ENCODE measurements at regions not wholly inside any gene's neighbourhood (a gene's known extent, or its start where the extent isn't known, plus 50 kb on each side); places are given as distances from the start of the nearest gene placed in this dataset.

GRCh38 chr1:221905802-221906201 is 163.9 kb upstream of the DUSP10 start (continued):
- TF ChIP-seq SRF (IDR thresholded peaks at IDR 0.05; ENCODE audit: low read depth) (no peak), EGR1 (IDR thresholded peaks at IDR 0.05; ENCODE audit: low read depth) (no peak), TCF7L2 (IDR thresholded peaks at IDR 0.05; ENCODE audit: borderline replicate concordance, extremely low read depth, insufficient read depth, insufficient read length) (no peak)
- TF ChIP-seq, protein P1, sequence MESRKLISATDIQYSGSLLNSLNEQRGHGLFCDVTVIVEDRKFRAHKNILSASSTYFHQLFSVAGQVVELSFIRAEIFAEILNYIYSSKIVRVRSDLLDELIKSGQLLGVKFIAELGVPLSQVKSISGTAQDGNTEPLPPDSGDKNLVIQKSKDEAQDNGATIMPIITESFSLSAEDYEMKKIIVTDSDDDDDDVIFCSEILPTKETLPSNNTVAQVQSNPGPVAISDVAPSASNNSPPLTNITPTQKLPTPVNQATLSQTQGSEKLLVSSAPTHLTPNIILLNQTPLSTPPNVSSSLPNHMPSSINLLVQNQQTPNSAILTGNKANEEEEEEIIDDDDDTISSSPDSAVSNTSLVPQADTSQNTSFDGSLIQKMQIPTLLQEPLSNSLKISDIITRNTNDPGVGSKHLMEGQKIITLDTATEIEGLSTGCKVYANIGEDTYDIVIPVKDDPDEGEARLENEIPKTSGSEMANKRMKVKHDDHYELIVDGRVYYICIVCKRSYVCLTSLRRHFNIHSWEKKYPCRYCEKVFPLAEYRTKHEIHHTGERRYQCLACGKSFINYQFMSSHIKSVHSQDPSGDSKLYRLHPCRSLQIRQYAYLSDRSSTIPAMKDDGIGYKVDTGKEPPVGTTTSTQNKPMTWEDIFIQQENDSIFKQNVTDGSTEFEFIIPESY (IDR thresholded peaks at IDR 0.05; ENCODE audit: extremely low read depth, insufficient replicate concordance, low read length), result no peak

GRCh38 chr1:221904319-221904718 is 162.4 kb upstream of the DUSP10 start:
- DNase-seq (ENCODE audit: low read depth, low spot score) (no peak), ATAC-seq (no peak)
- ChIA-PET RAD21 (ENCODE audit: low non-redundant PET in 1 of 2, low total read pairs in 2 of 2, uncharacterized antibody in 2 of 2, unreplicated experiment in 2 of 2) (no interaction called here), POLR2A (no interaction called here), CTCF (no interaction called here)
- no peak overlapping the region for H3K9ac ChIP-seq (ENCODE audit: low read length)
- no peaks in the 10 kb centered on the region for H4K20me1 ChIP-seq (ENCODE audit: insufficient read depth)
- no peaks in the 10 kb centered on the region for H3K4me1 ChIP-seq (ENCODE audit: control insufficient read depth in 1 of 2, insufficient read depth in 2 of 2, low read length in 2 of 2)
- no peak overlapping the region for H2AFZ ChIP-seq (ENCODE audit: low read depth, low read length, poor library complexity, severe bottlenecking)
- BruUV-seq (replicated peaks), result no TSS peak
- no peaks in the 10 kb centered on the region for H3K36me3 ChIP-seq (ENCODE audit: control insufficient read depth in 1 of 2, insufficient read depth in 2 of 2, low read length in 2 of 2)
- H3K79me2 ChIP-seq (ENCODE audit: insufficient read depth, low read length), result no peaks in the 10 kb centered on the region
- H3K4me3 ChIP-seq (replicated peaks in 1 of 2; ENCODE audit: low read depth in 1 of 2, low read length in 2 of 2), result no peak overlapping the region
- H3K27me3 ChIP-seq (ENCODE audit: insufficient read depth, low read length), result no peaks in the 10 kb centered on the region
- no peak overlapping the region for H3K27ac ChIP-seq (ENCODE audit: low read depth, low read length)
- no peaks in the 10 kb centered on the region for H3K9me3 ChIP-seq (ENCODE audit: control insufficient read depth in 1 of 2, insufficient read depth in 1 of 2, low read depth in 1 of 2, low read length in 2 of 2)
- no peak overlapping the region for H3K4me2 ChIP-seq (ENCODE audit: low read length)
- TF ChIP-seq TCF7L2 (IDR thresholded peaks at IDR 0.05; ENCODE audit: borderline replicate concordance, extremely low read depth, insufficient read depth, insufficient read length), result no peak
- no peaks in the 10 kb centered on the region for H3K9me2 ChIP-seq (ENCODE audit: insufficient read depth)
- intact Hi-C loops (cut with micrococcal nuclease), result no loop called here

- Histone ChIP-seq H3K27ac (ENCODE audit: low read depth, low read length) (no peak overlapping the region), H3K36me3 (ENCODE audit: control insufficient read depth in 1 of 2, insufficient read depth in 2 of 2, low read length in 2 of 2) (no peaks in the 10 kb centered on the region), H3K4me1 (ENCODE audit: control insufficient read depth in 1 of 2, insufficient read depth in 2 of 2, low read length in 2 of 2) (no peaks in the 10 kb centered on the region), H3K4me3 (replicated peaks in 1 of 2; ENCODE audit: low read depth in 1 of 2, low read length in 2 of 2) (no peak overlapping the region), H3K4me2 (ENCODE audit: low read length) (no peak overlapping the region), H3K27me3 (ENCODE audit: insufficient read depth, low read length) (no peaks in the 10 kb centered on the region), H2AFZ (ENCODE audit: low read depth, low read length, poor library complexity, severe bottlenecking) (no peak overlapping the region), H3K9me3 (ENCODE audit: control insufficient read depth in 1 of 2, insufficient read depth in 1 of 2, low read depth in 1 of 2, low read length in 2 of 2) (no peaks in the 10 kb centered on the region), H3K9me2 (ENCODE audit: insufficient read depth) (no peaks in the 10 kb centered on the region), H3K79me2 (ENCODE audit: insufficient read depth, low read length) (no peaks in the 10 kb centered on the region), H4K20me1 (ENCODE audit: insufficient read depth) (no peaks in the 10 kb centered on the region), H3K9ac (ENCODE audit: low read length) (no peak overlapping the region)
- ChIA-PET RAD21 (ENCODE audit: low non-redundant PET in 1 of 2, low total read pairs in 2 of 2, uncharacterized antibody in 2 of 2, unreplicated experiment in 2 of 2) (no interaction called here), CTCF (no interaction called here), POLR2A (no interaction called here)
- intact Hi-C loops (cut with micrococcal nuclease), result no loop called here
- ATAC-seq (no peak), DNase-seq (ENCODE audit: low read depth, low spot score) (no peak)
- no TSS peak for BruUV-seq (replicated peaks)
- TF ChIP-seq JUND (IDR thresholded peaks at IDR 0.05) (no peak), POLR2AphosphoS5 (IDR thresholded peaks at IDR 0.05; ENCODE audit: low read depth, low read length) (no peak), ZNF274 (IDR thresholded peaks at IDR 0.05; ENCODE audit: low read depth, low read length) (no peak), FOSL1 (IDR thresholded peaks at IDR 0.05; ENCODE audit: low read depth) (no peak), YY1 (IDR thresholded peaks at IDR 0.05; ENCODE audit: extremely low read depth, insufficient replicate concordance, low read depth, low read length) (no peak), EZH2phosphoT487 (IDR thresholded peaks at IDR 0.05; ENCODE audit: borderline replicate concordance) (no peak), CBX3 (IDR thresholded peaks at IDR 0.05; ENCODE audit: low read depth) (no peak), EGR1 (IDR thresholded peaks at IDR 0.05; ENCODE audit: low read depth) (no peak), SP1 (IDR thresholded peaks at IDR 0.05; ENCODE audit: low read depth) (no peak)
- TF ChIP-seq, protein P2, sequence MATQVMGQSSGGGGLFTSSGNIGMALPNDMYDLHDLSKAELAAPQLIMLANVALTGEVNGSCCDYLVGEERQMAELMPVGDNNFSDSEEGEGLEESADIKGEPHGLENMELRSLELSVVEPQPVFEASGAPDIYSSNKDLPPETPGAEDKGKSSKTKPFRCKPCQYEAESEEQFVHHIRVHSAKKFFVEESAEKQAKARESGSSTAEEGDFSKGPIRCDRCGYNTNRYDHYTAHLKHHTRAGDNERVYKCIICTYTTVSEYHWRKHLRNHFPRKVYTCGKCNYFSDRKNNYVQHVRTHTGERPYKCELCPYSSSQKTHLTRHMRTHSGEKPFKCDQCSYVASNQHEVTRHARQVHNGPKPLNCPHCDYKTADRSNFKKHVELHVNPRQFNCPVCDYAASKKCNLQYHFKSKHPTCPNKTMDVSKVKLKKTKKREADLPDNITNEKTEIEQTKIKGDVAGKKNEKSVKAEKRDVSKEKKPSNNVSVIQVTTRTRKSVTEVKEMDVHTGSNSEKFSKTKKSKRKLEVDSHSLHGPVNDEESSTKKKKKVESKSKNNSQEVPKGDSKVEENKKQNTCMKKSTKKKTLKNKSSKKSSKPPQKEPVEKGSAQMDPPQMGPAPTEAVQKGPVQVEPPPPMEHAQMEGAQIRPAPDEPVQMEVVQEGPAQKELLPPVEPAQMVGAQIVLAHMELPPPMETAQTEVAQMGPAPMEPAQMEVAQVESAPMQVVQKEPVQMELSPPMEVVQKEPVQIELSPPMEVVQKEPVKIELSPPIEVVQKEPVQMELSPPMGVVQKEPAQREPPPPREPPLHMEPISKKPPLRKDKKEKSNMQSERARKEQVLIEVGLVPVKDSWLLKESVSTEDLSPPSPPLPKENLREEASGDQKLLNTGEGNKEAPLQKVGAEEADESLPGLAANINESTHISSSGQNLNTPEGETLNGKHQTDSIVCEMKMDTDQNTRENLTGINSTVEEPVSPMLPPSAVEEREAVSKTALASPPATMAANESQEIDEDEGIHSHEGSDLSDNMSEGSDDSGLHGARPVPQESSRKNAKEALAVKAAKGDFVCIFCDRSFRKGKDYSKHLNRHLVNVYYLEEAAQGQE (IDR thresholded peaks at IDR 0.05; ENCODE audit: low read depth), result no peak
- TF ChIP-seq, protein P3, sequence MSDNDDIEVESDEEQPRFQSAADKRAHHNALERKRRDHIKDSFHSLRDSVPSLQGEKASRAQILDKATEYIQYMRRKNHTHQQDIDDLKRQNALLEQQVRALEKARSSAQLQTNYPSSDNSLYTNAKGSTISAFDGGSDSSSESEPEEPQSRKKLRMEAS (IDR thresholded peaks at IDR 0.05), result no peak
These were observed 161.7 kb upstream of the DUSP10 start for GRCh38 chr1:221903594-221903993.

Data from HCT116 (cell line).